ENCODE measurements at regions not wholly inside any gene's neighbourhood (a gene's known extent, or its start where the extent isn't known, plus 50 kb on each side); places are given as distances from the start of the nearest gene placed in this dataset.

GRCh38 chr10:117646718-117647117, 104.2 kb downstream of the EMX2 start:
- no peak for TF ChIP-seq CTCF (IDR thresholded peaks at IDR 0.05; ENCODE audit: insufficient read depth, low read length, missing control alignments)
- DNase-seq (ENCODE audit: low read depth, low spot score), result no peak
- POLR2A ChIA-PET, result no interaction called here
- CTCF ChIA-PET, result no interaction called here
- no peak overlapping the region for H3K4me3 ChIP-seq (ENCODE audit: low read depth, low read length)

GRCh38 chr10:117647306-117647705, 104.8 kb downstream of the EMX2 start:
- CTCF ChIA-PET, result no interaction called here
- no peak for DNase-seq (ENCODE audit: low read depth, low spot score)
- H3K4me3 ChIP-seq (ENCODE audit: low read depth, low read length), result no peak overlapping the region
- TF ChIP-seq CTCF (IDR thresholded peaks at IDR 0.05; ENCODE audit: insufficient read depth, low read length, missing control alignments), result no peak
- POLR2A ChIA-PET, result no interaction called here

DNA sequence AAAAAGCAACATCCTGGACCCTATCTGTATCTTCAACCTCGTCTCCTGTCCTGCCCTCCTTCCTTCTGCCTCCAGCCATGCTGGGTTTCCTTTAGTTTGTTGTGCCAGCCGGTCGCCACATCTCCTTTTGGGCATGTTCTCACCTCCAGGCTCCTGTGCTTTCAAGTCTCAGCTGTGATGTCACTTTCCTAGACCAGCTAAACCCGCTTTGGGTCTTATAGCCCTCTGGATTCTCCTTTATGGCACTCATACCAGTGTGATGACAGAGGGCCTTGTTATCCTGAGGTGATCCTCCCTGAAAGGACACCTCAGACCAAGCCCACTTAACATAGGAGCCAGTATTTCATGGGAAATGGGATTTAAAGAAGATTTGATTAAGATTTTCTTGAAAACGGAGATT, 108.6 kb downstream of the EMX2 start:
- no peak for DNase-seq (ENCODE audit: low read depth, low spot score)
- ChIA-PET POLR2A (no interaction called here), CTCF (interaction anchor here (1.0 kb wide), 1 partner anchor 113 kb away, joined by 4 read pairs; no protein-coding TSS in a partner anchor)
- no peak overlapping the region for H3K4me3 ChIP-seq (ENCODE audit: low read depth, low read length)
- no peak for TF ChIP-seq CTCF (IDR thresholded peaks at IDR 0.05; ENCODE audit: insufficient read depth, low read length, missing control alignments)

DNA sequence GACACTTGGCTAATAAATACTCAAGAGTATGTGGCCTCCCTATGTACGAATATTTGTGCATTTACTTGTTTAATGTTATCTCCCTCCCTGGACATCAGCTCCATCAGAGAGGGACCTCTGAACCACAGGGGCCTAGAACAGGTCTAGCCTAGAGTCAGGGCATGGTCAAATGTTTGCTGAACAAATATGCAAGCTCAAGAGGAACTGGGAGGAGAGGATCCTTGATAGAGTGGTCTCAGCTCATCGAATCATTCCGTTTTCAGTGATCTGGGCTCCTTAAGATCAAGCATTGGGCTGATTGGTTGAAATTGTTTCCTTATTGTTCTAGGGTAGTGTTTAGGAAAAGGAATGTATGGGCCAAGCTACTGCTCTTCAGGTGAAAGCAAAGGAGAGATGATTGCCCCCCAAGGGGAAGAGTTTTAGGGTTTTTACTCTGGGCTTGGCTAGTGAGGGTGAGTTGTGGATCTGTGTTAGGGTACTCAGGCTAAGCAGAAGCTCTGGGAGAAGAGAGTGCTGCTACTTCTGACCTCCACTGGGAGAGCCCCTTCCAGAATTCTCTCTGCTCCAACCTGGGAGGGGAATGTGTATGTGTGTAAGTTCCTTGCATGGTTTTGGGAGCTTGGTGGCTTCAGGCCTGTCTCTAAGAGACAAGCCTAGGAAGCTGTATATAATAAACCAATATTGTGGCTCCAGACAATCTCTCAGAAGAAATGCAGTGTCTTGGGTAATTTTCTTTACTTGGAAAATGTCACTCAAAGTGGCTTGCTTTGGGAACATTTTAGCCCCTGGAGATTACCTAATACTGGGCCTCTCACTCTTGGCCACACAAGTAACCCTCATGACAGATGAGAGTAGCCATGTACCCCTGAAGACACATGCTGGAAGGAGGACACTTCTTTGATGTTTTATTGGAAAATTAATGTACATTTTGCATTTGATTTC, 110.0 kb downstream of the EMX2 start:
- ChIA-PET POLR2A (no interaction called here), CTCF (interaction anchor here (1.0 kb wide), 1 partner anchor 114 kb away, joined by 4 read pairs; no protein-coding TSS in a partner anchor)
- DNase-seq (ENCODE audit: low read depth, low spot score), result no peak
- no peak overlapping the region for H3K4me3 ChIP-seq (ENCODE audit: low read depth, low read length)
- no peak for TF ChIP-seq CTCF (IDR thresholded peaks at IDR 0.05; ENCODE audit: insufficient read depth, low read length, missing control alignments)

DNA sequence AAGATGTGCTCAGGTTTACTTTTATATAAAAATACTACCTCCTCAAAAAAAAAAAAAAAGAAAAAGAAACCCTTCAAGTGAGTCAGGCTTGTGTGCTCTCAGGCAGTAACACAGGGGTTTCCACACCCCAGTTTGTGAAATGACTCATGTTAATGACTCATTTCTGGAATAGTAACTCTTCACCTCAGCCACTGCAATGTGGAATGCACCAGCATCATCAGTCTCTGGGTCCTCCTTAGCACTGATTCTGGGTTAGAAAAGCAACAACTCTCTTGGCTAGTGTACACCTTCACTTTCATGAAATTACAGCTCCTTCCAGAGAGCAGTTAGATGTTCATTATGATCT, 110.6 kb downstream of the EMX2 start:
- ChIA-PET POLR2A (no interaction called here), CTCF (no interaction called here)

More for the DNA sequence above, 110.6 kb downstream of the EMX2 start:
- no peak overlapping the region for H3K4me3 ChIP-seq (ENCODE audit: low read depth, low read length)
- TF ChIP-seq CTCF (IDR thresholded peaks at IDR 0.05; ENCODE audit: insufficient read depth, low read length, missing control alignments), result no peak
- peak; percentile 85 for DNase-seq (ENCODE audit: low read depth, low spot score)

Measured in AG04449 (cell line).